Ishikawa (cell line): ENCODE measurements at regions not wholly inside any gene's neighbourhood (a gene's known extent, or its start where the extent isn't known, plus 50 kb on each side); places are given as distances from the start of the nearest gene placed in this dataset.
A peak's percentile ranks its signal among the peaks of the same experiment; 100 is the strongest.

Experiments
- CEBPB ChIP-seq: IDR thresholded peaks from 2 replicates; pipeline ENCODE4 v1.6.1; 2012
- CREB1 ChIP-seq: IDR thresholded peaks from 2 replicates; pipeline ENCODE4 v1.6.1; 2012; ENCODE audit warnings: low read depth
- EGR1 ChIP-seq: IDR thresholded peaks from 2 replicates; pipeline ENCODE4 v1.6.1; 2012
- EP300 ChIP-seq: IDR thresholded peaks from 2 replicates; pipeline ENCODE4 v1.6.1; 2012; ENCODE audit warnings: borderline replicate concordance
- FOXM1 ChIP-seq: IDR thresholded peaks from 2 replicates; pipeline ENCODE4 v1.6.1; 2012; ENCODE audit warnings: low read depth, borderline replicate concordance
- MAX ChIP-seq: IDR thresholded peaks from 2 replicates; pipeline ENCODE4 v1.6.1; 2012
- NFIC ChIP-seq: IDR thresholded peaks from 2 replicates; pipeline ENCODE4 v1.6.1; 2012
- RAD21 ChIP-seq: IDR thresholded peaks from 2 replicates; pipeline ENCODE4 v1.6.1; 2012; ENCODE audit warnings: low read depth
- REST ChIP-seq: IDR thresholded peaks from 2 replicates; pipeline ENCODE4 v1.6.1; 2012; ENCODE audit warnings: low read depth, mild to moderate bottlenecking
- TAF1 ChIP-seq: IDR thresholded peaks from 2 replicates; pipeline ENCODE4 v1.6.1; 2012; ENCODE audit warnings: low read depth, mild to moderate bottlenecking
- TCF12 ChIP-seq: IDR thresholded peaks from 2 replicates; pipeline ENCODE4 v1.6.1; 2012; ENCODE audit warnings: low read depth
- TEAD4 ChIP-seq: IDR thresholded peaks from 2 replicates; pipeline ENCODE4 v1.6.1; 2012
- USF1 ChIP-seq: IDR thresholded peaks from 2 replicates; pipeline ENCODE4 v1.6.1; 2012
- YY1 ChIP-seq: IDR thresholded peaks from 2 replicates; pipeline ENCODE4 v1.6.1; 2012; ENCODE audit warnings: low read depth
- ZBTB7A ChIP-seq: IDR thresholded peaks from 2 replicates; pipeline ENCODE4 v1.6.1; 2012; ENCODE audit warnings: low read depth

GRCh38 chr2:234433201-234433600 lies 63.7 kb downstream of the ARL4C start:
- TF ChIP-seq ZBTB7A (no peak), USF1 (no peak), FOXM1 (no peak), CREB1 (no peak), EGR1 (no peak), TCF12 (no peak), NFIC (no peak), TAF1 (no peak), RAD21 (no peak), TEAD4 (no peak), EP300 (no peak), CEBPB (no peak), REST (no peak), MAX (no peak), YY1 (no peak)

- TF ChIP-seq TCF12 (no peak), CEBPB (no peak), EGR1 (no peak), MAX (no peak), NFIC (no peak), TAF1 (no peak), ZBTB7A (no peak), RAD21 (no peak), FOXM1 (no peak), REST (no peak), TEAD4 (no peak)
These were observed 66.0 kb downstream of the ARL4C start for GRCh38 chr2:234430871-234431270.

- TF ChIP-seq ZBTB7A, result no peak
- TF ChIP-seq YY1, result no peak
- no peak for TF ChIP-seq TAF1
- no peak for TF ChIP-seq USF1
- TF ChIP-seq FOXM1, result no peak
- no peak for TF ChIP-seq EP300
- TF ChIP-seq TEAD4, result no peak
- TF ChIP-seq NFIC, result no peak
- no peak for TF ChIP-seq RAD21
- TF ChIP-seq CREB1, result no peak
- no peak for TF ChIP-seq EGR1
- TF ChIP-seq CEBPB, result no peak
- TF ChIP-seq REST, result no peak
These were observed 67.6 kb downstream of the ARL4C start for GRCh38 chr2:234429265-234429664.

GRCh38 chr2:234427081-234428061 lies 69.5 kb downstream of the ARL4C start:
- TF ChIP-seq REST (no peak), TEAD4 (peak; percentile 80)
